Mesenchymal stem cell (in vitro differentiated cells and primary cell): ENCODE measurements at regions not wholly inside any gene's neighbourhood (a gene's known extent, or its start where the extent isn't known, plus 50 kb on each side); places are given as distances from the start of the nearest gene placed in this dataset.
A peak's percentile ranks its signal among the peaks of the same experiment; 100 is the strongest.

Experiments used
- DNase-seq: peaks from one replicate; pipeline ENCODE4 v3.0.0-alpha.2; 2013
- H2AFZ ChIP-seq: one replicate; pipeline ENCODE4 v1.6.1; 2013; ENCODE audit warnings: low read depth, mild to moderate bottlenecking, control low read depth, inconsistent platforms, low read length, moderate library complexity
- H2AK5ac ChIP-seq: 2 replicates; pipeline ENCODE4 v1.6.1; 2013; ENCODE audit warnings: low read length, moderate library complexity, mild to moderate bottlenecking, inconsistent platforms; ENCODE audit not compliant: severe bottlenecking
- H2BK120ac ChIP-seq: one replicate; pipeline ENCODE4 v1.6.1; 2013; ENCODE audit warnings: low read depth, mild to moderate bottlenecking, inconsistent platforms, low read length, moderate library complexity
- H2BK12ac ChIP-seq, 2 experiments: one replicate each; pipeline ENCODE4 v1.6.1; 2013; ENCODE audit warnings: inconsistent platforms in 2 of 2, low read length in 2 of 2, mild to moderate bottlenecking in 2 of 2, moderate library complexity in 2 of 2, control low read depth in 1 of 2
- H2BK15ac ChIP-seq: one replicate; pipeline ENCODE4 v1.6.1; 2013; ENCODE audit warnings: mild to moderate bottlenecking, low read depth, inconsistent platforms; ENCODE audit not compliant: poor library complexity, severe bottlenecking
- H2BK5ac ChIP-seq: 2 replicates; pipeline ENCODE4 v1.6.1; 2013; ENCODE audit warnings: low read depth, mild to moderate bottlenecking, low read length, control low read depth, inconsistent platforms; ENCODE audit not compliant: poor library complexity, severe bottlenecking
- H3K14ac ChIP-seq, 2 experiments: one replicate each; pipeline ENCODE4 v1.6.1; 2013; ENCODE audit warnings: inconsistent platforms in 2 of 2, low read length in 2 of 2, control low read depth in 1 of 2, mild to moderate bottlenecking in 1 of 2, moderate library complexity in 1 of 2
- H3K18ac ChIP-seq, 2 experiments: one replicate each; pipeline ENCODE4 v1.6.1; 2013; ENCODE audit warnings: inconsistent platforms in 2 of 2, low read length in 2 of 2, control low read depth in 1 of 2, low read depth in 1 of 2, mild to moderate bottlenecking in 1 of 2
- H3K23ac ChIP-seq, 2 experiments: one replicate each; pipeline ENCODE4 v1.6.1; 2013; ENCODE audit warnings: inconsistent platforms in 2 of 2, low read length in 2 of 2, mild to moderate bottlenecking in 2 of 2, moderate library complexity in 2 of 2, control low read depth in 1 of 2
- H3K27ac ChIP-seq: 2 replicates; pipeline ENCODE4 v1.5.1; 2013; ENCODE audit warnings: mild to moderate bottlenecking, moderate library complexity, low read length, control low read depth, inconsistent platforms; ENCODE audit not compliant: poor library complexity, severe bottlenecking
- H3K27me3 ChIP-seq, 2 experiments: 2 replicates each; pipeline versions ENCODE4 v1.6.1 to v1.7.0; 2013; ENCODE audit warnings: low read length in 2 of 2, mild to moderate bottlenecking in 2 of 2, moderate library complexity in 2 of 2, control low read depth in 1 of 2, inconsistent platforms in 1 of 2; ENCODE audit not compliant: control insufficient read depth in 1 of 2, insufficient read depth in 1 of 2
- H3K36me3 ChIP-seq, 2 experiments: 2 replicates each; pipeline versions ENCODE4 v1.6.1 to v1.7.0; 2013; ENCODE audit warnings: low read length in 2 of 2, control low read depth in 1 of 2, inconsistent platforms in 1 of 2, low read depth in 1 of 2, mild to moderate bottlenecking in 1 of 2; ENCODE audit not compliant: insufficient read depth in 2 of 2, control insufficient read depth in 1 of 2
- H3K4ac ChIP-seq, 2 experiments: one replicate each; pipeline ENCODE4 v1.6.1; 2013; ENCODE audit warnings: inconsistent platforms in 2 of 2, low read length in 2 of 2, mild to moderate bottlenecking in 2 of 2, moderate library complexity in 2 of 2, control low read depth in 1 of 2, low read depth in 1 of 2
- H3K4me1 ChIP-seq: 2 replicates; pipeline ENCODE4 v1.6.1; 2013; ENCODE audit warnings: low read depth, low read length, control low read depth; ENCODE audit not compliant: control insufficient read depth, insufficient read depth
- H3K4me2 ChIP-seq: 2 replicates; pipeline ENCODE4 v1.6.1; 2013; ENCODE audit warnings: low read length, mild to moderate bottlenecking, inconsistent platforms; ENCODE audit not compliant: poor library complexity, severe bottlenecking
- H3K4me3 ChIP-seq, 2 experiments: 2 replicates each; pipeline versions ENCODE4 v1.5.1 to v1.7.0; 2013; ENCODE audit warnings: low read length in 2 of 2, mild to moderate bottlenecking in 2 of 2, control low read depth in 1 of 2, low read depth in 1 of 2; ENCODE audit not compliant: insufficient read depth in 1 of 2
- H3K79me1 ChIP-seq: replicated peaks from 2 replicates; pipeline ENCODE4 v1.6.1; 2013; ENCODE audit warnings: mild to moderate bottlenecking, control low read depth, low read length, inconsistent platforms; ENCODE audit not compliant: poor library complexity, severe bottlenecking
- H3K9ac ChIP-seq: 2 replicates; pipeline ENCODE4 v1.7.0; 2013; ENCODE audit warnings: mild to moderate bottlenecking, low read length, moderate library complexity
- H3K9me3 ChIP-seq: 2 replicates; pipeline ENCODE4 v1.7.0; 2013; ENCODE audit warnings: mild to moderate bottlenecking, low read length; ENCODE audit not compliant: control insufficient read depth
- H4K8ac ChIP-seq: one replicate; pipeline ENCODE4 v1.6.1; 2013; ENCODE audit warnings: inconsistent platforms, mild to moderate bottlenecking, low read length, moderate library complexity
- H4K91ac ChIP-seq: one replicate; pipeline ENCODE4 v1.6.1; 2013; ENCODE audit warnings: mild to moderate bottlenecking, low read length, inconsistent platforms
- WGBS: methylation state at CpG from one replicate; pipeline ENCODE4 v1.1.7; 2013; ENCODE audit warnings: mixed read lengths; 5-methylcytosine and 5-hydroxymethylcytosine counted together

GRCh38 chr15:97171556-97171955, 788.9 kb upstream of the ARRDC4 start:
- Histone ChIP-seq H3K27ac (no peak overlapping the region), H2AFZ (no peak overlapping the region), H3K27me3 (no peaks in the 10 kb centered on the region), H3K4me3 (no peak overlapping the region), H2BK120ac (no peak overlapping the region), H2AK5ac (no peak overlapping the region), H3K18ac (no peak overlapping the region), H3K4me2 (no peak overlapping the region), H3K9me3 (peaks cover 13% of the 10 kb centered on the region), H3K4ac (no peak overlapping the region), H2BK5ac (no peak overlapping the region), H3K79me1 (no peaks in the 10 kb centered on the region), H3K14ac (no peak overlapping the region), H3K4me1 (no peaks in the 10 kb centered on the region), H2BK15ac (no peak overlapping the region), H4K91ac (no peak overlapping the region), H4K8ac (no peak overlapping the region), H3K9ac (no peak overlapping the region), H2BK12ac (no peak overlapping the region), H3K36me3 (no peaks in the 10 kb centered on the region), H3K23ac (no peak overlapping the region)
- DNase-seq: no peak
- 97% methylated on average over 10 of the region's 10 CpGs for WGBS

GRCh38 chr15:97174886-97175540, 785.5 kb upstream of the ARRDC4 start:
- Histone ChIP-seq H2AFZ (no peak overlapping the region), H2AK5ac (no peak overlapping the region), H3K9ac (no peak overlapping the region), H3K4me3 (no peak overlapping the region), H3K4me1 (no peaks in the 10 kb centered on the region), H3K18ac (no peak overlapping the region), H3K36me3 (no peaks in the 10 kb centered on the region), H3K9me3 (peaks cover 8% of the 10 kb centered on the region), H2BK120ac (no peak overlapping the region), H4K8ac (no peak overlapping the region), H3K27ac (no peak overlapping the region), H2BK5ac (no peak overlapping the region), H3K23ac (no peak overlapping the region), H2BK15ac (no peak overlapping the region), H3K27me3 (no peaks in the 10 kb centered on the region), H3K4me2 (no peak overlapping the region), H3K79me1 (no peaks in the 10 kb centered on the region), H3K14ac (no peak overlapping the region), H4K91ac (no peak overlapping the region), H3K4ac (no peak overlapping the region), H2BK12ac (no peak overlapping the region)
- no CpG with 5 or more reads among the region's 2 CpGs for WGBS
- DNase-seq: peak; percentile 71

GRCh38 chr15:97177151-97177577, 783.3 kb upstream of the ARRDC4 start:
- H3K36me3 ChIP-seq: no peaks in the 10 kb centered on the region
- H3K4me2 ChIP-seq: no peak overlapping the region
- H2AFZ ChIP-seq: peak overlapping the region; percentile 36
- H3K27me3 ChIP-seq: no peaks in the 10 kb centered on the region
- no peak overlapping the region for H2BK120ac ChIP-seq
- no peak overlapping the region for H3K4me3 ChIP-seq
- H2AK5ac ChIP-seq: no peak overlapping the region
- peaks cover 7% of the 10 kb centered on the region for H3K9me3 ChIP-seq
- no peak overlapping the region for H3K14ac ChIP-seq
- no peak overlapping the region for H3K27ac ChIP-seq
- peak overlapping the region; percentile 62 for H4K8ac ChIP-seq
- H3K9ac ChIP-seq: no peak overlapping the region
- peak overlapping the region in 1 of 2 experiments; percentile 92 for H2BK12ac ChIP-seq
- no peaks in the 10 kb centered on the region for H3K79me1 ChIP-seq
- no peaks in the 10 kb centered on the region for H3K4me1 ChIP-seq
- 16% methylated on average over 11 of the region's 11 CpGs for WGBS
- H3K18ac ChIP-seq: peak overlapping the region in 1 of 2 experiments; percentile 93
- peak overlapping the region; percentile 56 for H4K91ac ChIP-seq
- H3K4ac ChIP-seq: peak overlapping the region in 1 of 2 experiments; percentile 75
- H2BK15ac ChIP-seq: peak overlapping the region; percentile 15
- no peak overlapping the region for H3K23ac ChIP-seq
- DNase-seq: peak; percentile 32
- H2BK5ac ChIP-seq: no peak overlapping the region

- no peak overlapping the region for H3K23ac ChIP-seq
- H3K4me1 ChIP-seq: no peaks in the 10 kb centered on the region
- no peak overlapping the region for H2BK5ac ChIP-seq
- no peak overlapping the region for H2BK12ac ChIP-seq
- no peak overlapping the region for H2AFZ ChIP-seq
- peaks cover 7% of the 10 kb centered on the region for H3K9me3 ChIP-seq
- H3K14ac ChIP-seq: no peak overlapping the region
- no peak overlapping the region for H4K8ac ChIP-seq
- no peak overlapping the region for H3K18ac ChIP-seq
- H3K4me3 ChIP-seq: no peak overlapping the region
- no peak overlapping the region for H2BK120ac ChIP-seq
- 98% methylated on average over 7 of the region's 7 CpGs for WGBS
- no peak overlapping the region for H3K9ac ChIP-seq
- H3K4me2 ChIP-seq: no peak overlapping the region
- H3K27me3 ChIP-seq: no peaks in the 10 kb centered on the region
- H2AK5ac ChIP-seq: no peak overlapping the region
- no peak overlapping the region for H2BK15ac ChIP-seq
- no peak overlapping the region for H3K27ac ChIP-seq
- H3K4ac ChIP-seq: no peak overlapping the region
- no peaks in the 10 kb centered on the region for H3K79me1 ChIP-seq
- H4K91ac ChIP-seq: no peak overlapping the region
- no peaks in the 10 kb centered on the region for H3K36me3 ChIP-seq
- DNase-seq: no peak
These were observed 777.9 kb upstream of the ARRDC4 start for GRCh38 chr15:97182581-97182980.
